Effector memory CD4-positive, alpha-beta T cell (primary cell): ENCODE measurements at regions not wholly inside any gene's neighbourhood (a gene's known extent, or its start where the extent isn't known, plus 50 kb on each side); places are given as distances from the start of the nearest gene placed in this dataset.
"Not testable (repeated sequence)": the region's sequence is repeated elsewhere in the genome, so short reads cannot be mapped to it uniquely, and the experiment has no call there.

Experiments
- DNase-seq, 3 donors: peaks; one replicate each; pipeline ENCODE4 v3.0.0-alpha.2; 2020
- H3K27ac ChIP-seq: 2 replicates; pipeline ENCODE4 v1.7.0; 2013; ENCODE audit warnings: mild to moderate bottlenecking, low read length, moderate library complexity; ENCODE audit not compliant: insufficient read depth, poor library complexity, severe bottlenecking
- H3K27me3 ChIP-seq: replicated peaks from 2 replicates; pipeline ENCODE4 v1.7.0; 2013; ENCODE audit warnings: mild to moderate bottlenecking, low read length; ENCODE audit not compliant: insufficient read depth, control insufficient read depth, poor library complexity, severe bottlenecking
- H3K36me3 ChIP-seq: 2 replicates; pipeline ENCODE4 v1.7.0; 2013; ENCODE audit warnings: mild to moderate bottlenecking, low read length, moderate library complexity; ENCODE audit not compliant: control insufficient read depth, insufficient read depth
- H3K4me1 ChIP-seq: 2 replicates; pipeline ENCODE4 v1.7.0; 2013; ENCODE audit warnings: low read length, mild to moderate bottlenecking; ENCODE audit not compliant: control insufficient read depth, insufficient read depth, poor library complexity, severe bottlenecking
- H3K4me3 ChIP-seq: 2 replicates; pipeline ENCODE4 v1.7.0; 2013; ENCODE audit warnings: low read length, low read depth, mild to moderate bottlenecking; ENCODE audit not compliant: insufficient read depth, poor library complexity, severe bottlenecking
- H3K9me3 ChIP-seq: 2 replicates; pipeline ENCODE4 v1.7.0; 2013; ENCODE audit warnings: mild to moderate bottlenecking, low read length, moderate library complexity; ENCODE audit not compliant: control insufficient read depth

DNA sequence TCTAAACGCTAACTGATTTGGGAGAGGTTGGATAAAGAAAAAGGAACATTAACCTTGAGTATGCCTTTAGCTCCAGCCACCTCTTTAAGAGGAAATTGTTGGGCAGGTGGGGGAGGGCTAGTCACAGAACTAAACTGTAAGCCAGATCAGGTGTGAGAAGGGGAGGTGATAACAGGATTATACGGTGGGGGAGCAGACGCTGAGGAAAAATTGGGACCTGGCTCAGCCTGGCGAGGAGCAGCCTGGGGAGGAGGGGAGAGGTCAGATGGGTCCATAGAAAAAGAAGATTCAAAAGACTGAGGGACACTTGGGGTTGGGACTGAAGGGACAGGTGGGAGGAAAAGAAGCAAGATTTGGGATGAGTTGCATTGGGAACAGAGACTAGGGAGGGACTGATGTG, 558.0 kb downstream of the ADGRL2 start:
- not testable (repeated sequence) for H3K4me1 ChIP-seq, DNase-seq, H3K27me3 ChIP-seq, H3K4me3 ChIP-seq, H3K9me3 ChIP-seq, H3K27ac ChIP-seq, H3K36me3 ChIP-seq

DNA sequence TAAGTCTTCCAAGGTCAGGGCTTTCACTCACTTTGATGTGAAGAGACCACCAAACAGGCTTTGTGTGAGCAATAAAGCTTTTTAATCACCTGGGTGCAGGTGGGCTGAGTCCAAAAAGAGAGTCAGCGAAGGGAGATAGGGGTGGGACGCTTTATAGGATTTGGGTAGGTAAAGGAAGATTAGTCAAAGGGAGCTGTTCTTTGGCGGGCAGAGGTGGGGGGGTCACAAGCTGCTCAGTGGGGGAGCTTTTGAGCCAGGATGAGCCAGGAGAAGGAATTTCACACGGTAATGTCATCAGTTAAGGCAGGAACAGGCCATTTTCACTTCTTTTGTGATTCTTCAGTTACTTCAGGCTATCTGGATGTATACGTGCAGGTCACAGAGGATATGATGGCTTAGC, 553.8 kb downstream of the ADGRL2 start:
- not testable (repeated sequence) for H3K9me3 ChIP-seq, H3K4me3 ChIP-seq, H3K4me1 ChIP-seq, DNase-seq, H3K36me3 ChIP-seq, H3K27ac ChIP-seq, H3K27me3 ChIP-seq

DNA sequence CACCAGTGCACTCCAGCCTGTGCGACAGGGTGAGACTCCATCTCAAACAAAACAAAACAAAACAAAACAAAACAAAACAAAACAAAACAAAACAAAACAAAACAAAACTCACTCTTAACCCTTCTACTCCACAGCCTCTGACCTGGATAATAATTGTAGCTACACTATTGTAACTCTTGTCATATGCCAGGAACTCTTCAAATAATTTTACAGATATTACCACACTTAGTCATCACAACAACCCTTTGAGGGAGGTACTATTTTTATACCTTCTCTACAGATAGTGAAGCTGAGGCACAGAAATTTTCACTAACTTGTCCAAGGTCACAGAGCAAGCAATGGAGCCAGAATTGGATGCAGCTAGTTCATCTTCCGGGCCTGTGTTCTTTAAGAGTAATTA, 547.8 kb downstream of the ADGRL2 start:
- no peak overlapping the region for H3K4me3 ChIP-seq
- no peaks in the 10 kb centered on the region for H3K27me3 ChIP-seq
- H3K4me1 ChIP-seq, result no peaks in the 10 kb centered on the region
- H3K36me3 ChIP-seq, result no peaks in the 10 kb centered on the region
- DNase-seq, result no peak
- peaks cover 6% of the 10 kb centered on the region for H3K9me3 ChIP-seq
- H3K27ac ChIP-seq, result no peak overlapping the region

DNA sequence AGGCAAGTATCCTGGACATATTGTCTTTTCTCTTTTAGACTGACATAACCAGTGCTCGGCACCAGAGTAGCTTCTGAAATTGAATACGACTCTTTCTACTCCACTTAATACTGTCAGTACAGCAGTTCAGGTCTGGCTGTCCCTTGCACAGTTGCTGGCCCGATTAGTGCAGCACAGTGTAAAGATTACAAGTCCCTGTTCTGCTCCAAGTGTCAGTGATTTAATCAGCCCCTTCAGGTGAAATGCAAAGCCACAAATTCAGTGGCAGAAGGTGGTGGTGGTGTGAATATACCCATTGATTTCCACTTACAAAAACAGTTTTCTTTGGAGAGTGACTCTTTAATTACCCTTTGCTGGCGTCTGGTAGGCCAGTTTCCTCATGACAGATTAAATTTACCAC, 545.4 kb downstream of the ADGRL2 start:
- H3K9me3 ChIP-seq, result no peaks in the 10 kb centered on the region
- no peaks in the 10 kb centered on the region for H3K36me3 ChIP-seq
- H3K4me3 ChIP-seq, result no peak overlapping the region
- no peak overlapping the region for H3K27ac ChIP-seq
- no peak for DNase-seq
- H3K27me3 ChIP-seq, result no peaks in the 10 kb centered on the region
- H3K4me1 ChIP-seq, result no peaks in the 10 kb centered on the region

DNA sequence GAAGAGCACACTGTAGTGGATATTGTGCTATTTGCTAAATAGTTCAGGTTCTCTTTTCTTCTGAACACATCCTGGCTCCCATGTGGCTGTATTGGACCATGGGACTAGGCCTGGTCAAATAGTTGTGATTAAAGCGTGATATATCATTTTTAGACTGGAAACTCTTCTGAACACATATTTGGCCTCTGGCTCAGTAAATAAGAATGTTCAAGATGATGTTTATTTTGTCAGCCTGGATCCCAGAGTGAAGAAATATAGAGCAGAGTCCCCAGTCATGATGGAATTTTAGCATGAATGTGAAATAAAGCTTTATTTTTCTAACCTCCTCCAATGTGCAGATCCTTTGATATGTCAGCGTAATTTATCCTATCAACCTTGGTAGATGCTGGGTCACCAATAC, 542.6 kb downstream of the ADGRL2 start:
- Histone ChIP-seq H3K27me3 (no peaks in the 10 kb centered on the region), H3K4me3 (no peak overlapping the region), H3K27ac (no peak overlapping the region), H3K36me3 (no peaks in the 10 kb centered on the region), H3K4me1 (no peaks in the 10 kb centered on the region), H3K9me3 (no peaks in the 10 kb centered on the region)
- DNase-seq, result no peak

DNA sequence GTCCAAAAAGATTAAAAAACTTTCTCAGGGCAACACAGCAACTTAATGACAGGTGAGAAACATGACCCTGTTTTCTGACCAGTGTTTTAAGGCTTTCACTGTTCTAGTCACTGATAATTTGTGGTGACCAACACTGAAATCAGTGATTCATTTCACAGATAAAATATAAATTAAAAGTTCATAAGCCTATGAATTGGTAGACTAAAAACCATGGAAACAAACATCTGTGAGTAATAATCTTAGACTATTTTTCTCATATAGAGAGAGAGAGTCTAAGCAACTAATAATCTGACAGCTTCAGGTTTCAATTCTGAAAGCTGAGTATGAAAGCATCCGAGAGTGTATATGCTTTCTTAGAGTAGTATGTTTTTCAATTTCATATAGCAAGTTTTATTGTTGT, 536.9 kb downstream of the ADGRL2 start:
- Histone ChIP-seq H3K4me3 (no peak overlapping the region), H3K36me3 (no peaks in the 10 kb centered on the region), H3K4me1 (no peaks in the 10 kb centered on the region), H3K27me3 (peaks cover 3% of the 10 kb centered on the region), H3K27ac (no peak overlapping the region), H3K9me3 (no peaks in the 10 kb centered on the region)
- no peak for DNase-seq

DNA sequence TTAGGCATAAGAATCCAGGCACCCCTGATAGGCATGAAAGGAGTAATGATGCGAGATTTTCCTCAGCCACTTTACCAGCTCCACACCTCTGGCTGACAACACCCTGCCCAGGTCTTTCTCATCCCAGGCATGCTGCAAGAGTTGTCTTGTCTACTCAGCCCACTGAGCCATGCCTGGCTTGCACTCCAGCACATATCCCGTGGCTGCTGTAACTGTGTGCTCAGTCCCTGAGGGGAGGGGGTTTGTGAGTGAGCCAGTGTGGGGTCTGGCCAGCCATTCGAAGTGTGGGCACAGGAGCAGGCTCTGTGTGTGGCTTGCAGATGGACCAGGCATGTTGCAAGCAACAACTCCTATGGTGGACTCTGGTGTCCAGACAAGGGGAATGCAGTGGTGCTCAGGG, 529.6 kb downstream of the ADGRL2 start:
- Histone ChIP-seq H3K9me3 (no peaks in the 10 kb centered on the region), H3K4me1 (no peaks in the 10 kb centered on the region), H3K4me3 (no peak overlapping the region), H3K27ac (no peak overlapping the region), H3K36me3 (no peaks in the 10 kb centered on the region), H3K27me3 (peaks cover 3% of the 10 kb centered on the region)
- no peak for DNase-seq

DNA sequence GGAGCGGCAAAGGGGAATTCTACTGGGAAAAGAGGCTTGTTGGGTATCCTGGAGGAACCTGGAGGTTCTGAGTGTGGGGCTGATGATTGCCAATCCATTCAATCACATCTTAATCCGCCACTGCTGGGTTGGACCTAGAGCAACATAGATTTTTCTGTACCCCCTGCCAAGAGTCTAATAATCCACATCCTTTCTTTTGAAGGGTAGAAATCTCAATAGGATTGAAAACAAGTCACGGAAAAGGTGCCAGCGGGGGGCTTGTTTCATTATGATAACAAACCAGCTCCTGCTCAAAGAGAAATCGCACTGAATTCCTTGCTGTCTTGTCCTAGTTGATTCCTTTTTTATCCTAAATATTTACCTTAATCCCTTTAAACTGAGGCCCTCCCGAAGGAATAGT, 528.5 kb downstream of the ADGRL2 start:
- Histone ChIP-seq H3K27me3 (peaks cover 2% of the 10 kb centered on the region), H3K4me1 (no peaks in the 10 kb centered on the region), H3K4me3 (no peak overlapping the region), H3K27ac (no peak overlapping the region), H3K9me3 (no peaks in the 10 kb centered on the region), H3K36me3 (no peaks in the 10 kb centered on the region)
- no peak for DNase-seq

DNA sequence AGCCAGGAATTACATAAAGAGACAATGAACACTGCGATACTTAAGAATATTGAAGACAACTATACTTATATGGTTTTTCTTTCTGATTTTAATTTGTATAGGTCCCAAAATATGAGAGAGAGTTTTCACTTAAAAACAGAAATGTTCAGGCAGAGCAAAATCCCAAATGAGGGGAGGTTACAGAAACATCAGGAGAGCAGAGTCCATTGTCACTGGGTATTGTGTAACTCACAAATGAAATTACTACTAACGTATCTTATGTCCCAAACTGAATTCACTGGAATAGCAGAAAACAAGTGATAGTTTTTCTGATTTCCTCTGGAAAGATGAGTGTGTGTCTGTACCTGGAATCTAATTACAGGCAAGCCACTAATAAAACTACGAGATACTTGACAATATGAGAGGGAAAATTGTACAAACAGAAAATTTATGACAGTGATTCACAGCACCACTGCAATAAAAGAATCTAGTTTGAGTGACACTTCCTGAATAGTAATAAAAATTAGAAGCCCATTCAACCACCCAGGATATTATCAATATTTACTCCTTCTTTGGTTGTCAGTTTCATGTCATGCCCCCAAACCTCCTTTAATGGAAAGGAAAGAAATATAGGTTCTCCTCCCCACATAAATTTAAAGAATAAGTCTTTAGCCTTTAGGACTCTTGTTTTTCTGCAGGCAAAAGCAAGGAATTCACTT, 522.6 kb downstream of the ADGRL2 start:
- no peaks in the 10 kb centered on the region for H3K9me3 ChIP-seq
- H3K4me3 ChIP-seq, result no peak overlapping the region
- H3K4me1 ChIP-seq, result no peaks in the 10 kb centered on the region
- no peak for DNase-seq
- H3K27ac ChIP-seq, result no peak overlapping the region
- H3K36me3 ChIP-seq, result no peaks in the 10 kb centered on the region
- no peaks in the 10 kb centered on the region for H3K27me3 ChIP-seq

DNA sequence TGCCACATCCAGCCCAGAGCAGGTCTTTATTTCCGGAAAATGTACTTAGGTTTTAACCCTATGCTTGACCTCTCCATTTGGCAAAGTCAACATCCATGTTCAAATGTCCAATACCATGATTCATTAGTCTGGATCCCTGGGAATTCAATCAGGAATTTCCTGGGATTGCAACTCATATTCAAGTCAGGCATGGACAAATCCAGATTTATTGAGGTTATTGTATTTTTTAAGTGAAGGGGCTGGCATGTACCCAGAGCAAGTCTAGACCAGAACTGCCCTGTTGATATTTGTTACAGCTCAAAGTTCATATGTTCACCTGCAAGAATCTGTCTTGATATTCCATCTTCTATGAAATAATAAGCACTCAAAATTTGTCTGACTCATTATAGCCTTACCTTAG, 521.1 kb downstream of the ADGRL2 start:
- no peaks in the 10 kb centered on the region for H3K9me3 ChIP-seq
- no peak overlapping the region for H3K4me3 ChIP-seq
- H3K36me3 ChIP-seq, result no peaks in the 10 kb centered on the region
- H3K27me3 ChIP-seq, result no peaks in the 10 kb centered on the region
- no peak overlapping the region for H3K27ac ChIP-seq
- DNase-seq, result no peak
- no peaks in the 10 kb centered on the region for H3K4me1 ChIP-seq
